Heart left ventricle (tissue), 13 donors: ENCODE measurements at regions not wholly inside any gene's neighbourhood (a gene's known extent, or its start where the extent isn't known, plus 50 kb on each side); places are given as distances from the start of the nearest gene placed in this dataset.

Experiments
- POLR2A ChIP-seq, 2 donors: fragments of 450-650 bp; IDR thresholded peaks; one replicate each; pipeline ENCODE4 v1.6.1; 2017; ENCODE audit warnings: antibody characterized with exemption in 2 of 2, mild to moderate bottlenecking in 2 of 2, moderate library complexity in 2 of 2
- TF ChIP-seq, protein P1 (sequence below), 12 donors: fragments of 200-600 bp; sonication (generic) in 4 of 12; IDR thresholded peaks; one replicate each; pipeline versions ENCODE4 v1.5.0 to v1.8.0; 2018 to 2022; ENCODE audit warnings: antibody characterized with exemption in 12 of 12, mild to moderate bottlenecking in 5 of 12
- donor health status: ischemic (EF 13 %, LVEDD 7.1; RV severe dilation, severe dysfunction).
- donor health status: DM: no; HTN: yes; CAD: no.
- donor health status: DM: no; HTN: no; CAD: no.
- donor health status: ischemic (EF 25% LVEDD 6.9; RV normal size, moderate dysfunction).
- donor health status: ischemic (EF 25% LVEDD 5.7; RV mildly dilated, moderate dysfunction).
- donor health status: ischemic (EF 35%, LVEDD 5.7; RV mildly dilated, moderate dysfunction).
- donor health status: nonischemic (EF 11% LVEDD 7.7; RV severe dilation, severe dysfunction).
- donor health status: DM: yes; HTN: yes; CAD: no.
- donor health status: PGD.
- donor health status: ischemic (EF 29% LVEDD 5.4; RV normal size, mild dysfunction).
- donor health status: nonischemic (EF 23%, LVEDD 6.1; RV moderate dilation, normal function).

DNA sequence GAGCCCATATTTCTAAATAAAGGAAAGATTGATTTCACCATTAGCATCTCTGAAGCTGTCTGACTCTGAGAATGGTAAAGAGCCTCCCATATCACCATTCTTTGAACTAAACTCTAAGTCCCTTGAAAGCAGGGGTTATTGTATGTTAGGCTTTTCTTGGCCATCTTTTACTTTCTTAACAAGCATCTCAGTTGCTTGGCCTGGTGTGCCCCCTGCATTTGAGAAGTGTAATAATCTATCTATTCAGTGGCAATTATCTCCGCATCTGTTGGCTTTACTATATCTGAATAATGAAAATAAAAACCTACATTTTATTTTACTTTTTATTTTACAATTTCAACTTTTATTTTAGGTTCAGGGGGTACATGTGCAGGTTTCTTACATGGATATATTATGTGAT is 128.3 kb upstream of the ARMCX2 start:
- no peak for TF ChIP-seq POLR2A (IDR thresholded peaks at IDR 0.05)
- TF ChIP-seq, protein P1, sequence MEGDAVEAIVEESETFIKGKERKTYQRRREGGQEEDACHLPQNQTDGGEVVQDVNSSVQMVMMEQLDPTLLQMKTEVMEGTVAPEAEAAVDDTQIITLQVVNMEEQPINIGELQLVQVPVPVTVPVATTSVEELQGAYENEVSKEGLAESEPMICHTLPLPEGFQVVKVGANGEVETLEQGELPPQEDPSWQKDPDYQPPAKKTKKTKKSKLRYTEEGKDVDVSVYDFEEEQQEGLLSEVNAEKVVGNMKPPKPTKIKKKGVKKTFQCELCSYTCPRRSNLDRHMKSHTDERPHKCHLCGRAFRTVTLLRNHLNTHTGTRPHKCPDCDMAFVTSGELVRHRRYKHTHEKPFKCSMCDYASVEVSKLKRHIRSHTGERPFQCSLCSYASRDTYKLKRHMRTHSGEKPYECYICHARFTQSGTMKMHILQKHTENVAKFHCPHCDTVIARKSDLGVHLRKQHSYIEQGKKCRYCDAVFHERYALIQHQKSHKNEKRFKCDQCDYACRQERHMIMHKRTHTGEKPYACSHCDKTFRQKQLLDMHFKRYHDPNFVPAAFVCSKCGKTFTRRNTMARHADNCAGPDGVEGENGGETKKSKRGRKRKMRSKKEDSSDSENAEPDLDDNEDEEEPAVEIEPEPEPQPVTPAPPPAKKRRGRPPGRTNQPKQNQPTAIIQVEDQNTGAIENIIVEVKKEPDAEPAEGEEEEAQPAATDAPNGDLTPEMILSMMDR (IDR thresholded peaks at IDR 0.05): no peak
